ENCODE measurements at regions not wholly inside any gene's neighbourhood (a gene's known extent, or its start where the extent isn't known, plus 50 kb on each side); places are given as distances from the start of the nearest gene placed in this dataset.

DNA sequence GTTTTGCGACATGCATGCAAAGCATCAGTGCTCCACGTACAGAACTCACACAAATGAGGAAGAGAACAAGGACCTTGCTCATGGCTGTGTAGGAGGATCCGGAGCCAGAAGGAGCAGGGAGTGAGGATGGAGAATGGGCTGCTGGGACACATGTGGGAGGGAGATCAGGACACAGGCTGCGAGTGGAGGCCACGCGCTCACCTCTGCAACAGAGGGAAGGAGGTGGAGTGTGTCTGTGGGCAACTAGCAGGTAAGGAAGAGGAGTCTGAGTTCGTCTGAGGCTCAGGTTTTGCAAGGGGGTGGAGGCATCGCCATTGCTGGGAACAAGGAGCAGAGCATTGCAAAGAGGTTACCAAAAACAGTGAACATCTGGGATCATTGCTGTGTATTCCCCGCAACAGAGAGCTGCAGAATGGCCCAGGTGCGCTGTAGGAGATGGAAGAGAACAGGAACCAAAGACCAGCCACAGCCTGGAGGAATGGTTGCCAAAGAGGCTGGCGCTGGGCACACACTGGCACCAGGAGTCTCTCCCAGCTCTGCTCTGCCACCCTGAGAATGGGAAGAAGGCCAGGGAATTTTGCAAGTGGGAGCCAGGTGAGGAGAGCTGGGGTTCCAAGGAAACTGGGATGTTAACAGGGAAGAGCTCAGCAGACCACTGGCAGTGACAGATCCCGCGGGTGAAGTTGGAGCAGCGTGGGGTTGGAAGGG is 90.0 kb upstream of the RPS6KA2 start:
- H4K20me1 ChIP-seq (ENCODE audit: control insufficient read depth, insufficient read depth, low read length, poor library complexity, severe bottlenecking) = no peaks in the 10 kb centered on the region
- no peaks in the 10 kb centered on the region for H3K27me3 ChIP-seq (replicated peaks in 1 of 4; ENCODE audit: control extremely low read depth in 1 of 4, control insufficient read depth in 3 of 4, insufficient read depth in 4 of 4, low read length in 3 of 4)
- Mint-ChIP-seq H3K4me1 (no peaks in the 10 kb centered on the region), H3K27me3 (peaks cover 4% of the 10 kb centered on the region), H3K27ac (no peak overlapping the region), H3K9me3 (ENCODE audit: insufficient read depth) (no peaks in the 10 kb centered on the region), H3K4me3 (no peak overlapping the region)
- DNase-seq = no peak
- no peaks in the 10 kb centered on the region for H3K4me1 ChIP-seq (ENCODE audit: control insufficient read depth in 2 of 2, insufficient read depth in 2 of 2, low read length in 2 of 2)
- intact Hi-C loops (cut with micrococcal nuclease) = no loop called here
- TF ChIP-seq EZH2 (IDR thresholded peaks at IDR 0.05; ENCODE audit: borderline replicate concordance, insufficient read depth, low read depth, low read length, poor library complexity, severe bottlenecking) = no peak
- TF ChIP-seq, protein P1, sequence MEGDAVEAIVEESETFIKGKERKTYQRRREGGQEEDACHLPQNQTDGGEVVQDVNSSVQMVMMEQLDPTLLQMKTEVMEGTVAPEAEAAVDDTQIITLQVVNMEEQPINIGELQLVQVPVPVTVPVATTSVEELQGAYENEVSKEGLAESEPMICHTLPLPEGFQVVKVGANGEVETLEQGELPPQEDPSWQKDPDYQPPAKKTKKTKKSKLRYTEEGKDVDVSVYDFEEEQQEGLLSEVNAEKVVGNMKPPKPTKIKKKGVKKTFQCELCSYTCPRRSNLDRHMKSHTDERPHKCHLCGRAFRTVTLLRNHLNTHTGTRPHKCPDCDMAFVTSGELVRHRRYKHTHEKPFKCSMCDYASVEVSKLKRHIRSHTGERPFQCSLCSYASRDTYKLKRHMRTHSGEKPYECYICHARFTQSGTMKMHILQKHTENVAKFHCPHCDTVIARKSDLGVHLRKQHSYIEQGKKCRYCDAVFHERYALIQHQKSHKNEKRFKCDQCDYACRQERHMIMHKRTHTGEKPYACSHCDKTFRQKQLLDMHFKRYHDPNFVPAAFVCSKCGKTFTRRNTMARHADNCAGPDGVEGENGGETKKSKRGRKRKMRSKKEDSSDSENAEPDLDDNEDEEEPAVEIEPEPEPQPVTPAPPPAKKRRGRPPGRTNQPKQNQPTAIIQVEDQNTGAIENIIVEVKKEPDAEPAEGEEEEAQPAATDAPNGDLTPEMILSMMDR (IDR thresholded peaks at IDR 0.05) = no peak
- H3K4me2 ChIP-seq (replicated peaks; ENCODE audit: low read depth, low read length, poor library complexity, severe bottlenecking) = no peak overlapping the region
- ChIA-PET CTCF (no interaction called here), POLR2A (no interaction called here)
- 96% methylated on average over 14 of the region's 14 CpGs for WGBS (ENCODE audit: insufficient coverage)
- no peaks in the 10 kb centered on the region for H3K36me3 ChIP-seq (replicated peaks in 1 of 2; ENCODE audit: control extremely low read depth in 1 of 2, control insufficient read depth in 1 of 2, extremely low read depth in 1 of 2, insufficient read depth in 2 of 2, low read length in 1 of 2)
- ATAC-seq (ENCODE audit: low read depth) = no peak
- H3K27ac ChIP-seq (ENCODE audit: low read length in 2 of 2) = no peak overlapping the region
- H3K4me3 ChIP-seq (ENCODE audit: control extremely low read depth in 1 of 5, extremely low read depth in 1 of 5, insufficient read depth in 1 of 5, low read depth in 2 of 5, low read length in 4 of 5) = no peak overlapping the region
- peaks cover 0 to 7% (median 0%) of the 10 kb centered on the region in 3 donors for H3K9me3 ChIP-seq (ENCODE audit: control extremely low read depth in 1 of 3, control insufficient read depth in 2 of 3, insufficient read depth in 1 of 3, low read length in 2 of 3)
- no peak overlapping the region for H3K9ac ChIP-seq (ENCODE audit: low read length)
- H2AFZ ChIP-seq (ENCODE audit: insufficient read depth, low read depth, low read length, poor library complexity, severe bottlenecking) = no peak overlapping the region
- no peaks in the 10 kb centered on the region for H3K79me2 ChIP-seq (ENCODE audit: control insufficient read depth, insufficient read depth, low read length)

DNA sequence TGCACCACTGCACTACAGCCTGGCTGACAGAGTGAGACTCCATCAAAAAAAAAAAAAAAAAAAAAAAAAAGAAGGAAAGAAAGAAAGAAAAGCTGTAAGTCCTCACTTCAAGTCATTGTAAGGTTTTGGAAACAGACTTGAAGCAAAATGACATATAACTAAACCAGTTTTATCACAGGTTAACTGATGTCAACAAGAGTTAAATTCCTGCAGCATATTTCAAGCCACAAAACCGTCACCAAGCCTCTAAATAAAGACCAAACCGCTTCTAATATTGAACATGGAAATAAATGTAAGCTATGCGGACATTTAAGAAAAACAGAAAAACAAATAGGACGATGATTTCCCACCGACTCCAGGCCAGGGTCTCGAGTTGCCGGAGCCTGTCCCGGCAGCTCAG is 88.9 kb upstream of the RPS6KA2 start:
- Mint-ChIP-seq H3K4me1 (no peaks in the 10 kb centered on the region), H3K4me3 (no peak overlapping the region), H3K9me3 (ENCODE audit: insufficient read depth) (peaks cover 4% of the 10 kb centered on the region), H3K27ac (no peak overlapping the region), H3K27me3 (peaks cover 2% of the 10 kb centered on the region)
- no peak overlapping the region for H3K4me2 ChIP-seq (replicated peaks; ENCODE audit: low read depth, low read length, poor library complexity, severe bottlenecking)
- intact Hi-C loops (cut with micrococcal nuclease) = no loop called here
- no peak overlapping the region for H3K27ac ChIP-seq (ENCODE audit: low read length in 2 of 2)
- H2AFZ ChIP-seq (ENCODE audit: insufficient read depth, low read depth, low read length, poor library complexity, severe bottlenecking) = no peak overlapping the region
- H3K79me2 ChIP-seq (ENCODE audit: control insufficient read depth, insufficient read depth, low read length) = no peaks in the 10 kb centered on the region
- H3K27me3 ChIP-seq (replicated peaks in 1 of 4; ENCODE audit: control extremely low read depth in 1 of 4, control insufficient read depth in 3 of 4, insufficient read depth in 4 of 4, low read length in 3 of 4) = no peaks in the 10 kb centered on the region
- no peaks in the 10 kb centered on the region for H3K4me1 ChIP-seq (ENCODE audit: control insufficient read depth in 2 of 2, insufficient read depth in 2 of 2, low read length in 2 of 2)
- peaks cover 0 to 14% (median 9%) of the 10 kb centered on the region in 3 donors for H3K9me3 ChIP-seq (ENCODE audit: control extremely low read depth in 1 of 3, control insufficient read depth in 2 of 3, insufficient read depth in 1 of 3, low read length in 2 of 3)
- H3K9ac ChIP-seq (ENCODE audit: low read length) = no peak overlapping the region
- ChIA-PET POLR2A (no interaction called here), CTCF (no interaction called here)
- DNase-seq (no peak), ATAC-seq (ENCODE audit: low read depth) (no peak)
- no peak overlapping the region for H3K4me3 ChIP-seq (ENCODE audit: control extremely low read depth in 1 of 5, extremely low read depth in 1 of 5, insufficient read depth in 1 of 5, low read depth in 2 of 5, low read length in 4 of 5)
- TF ChIP-seq, protein P1 (IDR thresholded peaks at IDR 0.05) = no peak
- no peak for TF ChIP-seq EZH2 (IDR thresholded peaks at IDR 0.05; ENCODE audit: borderline replicate concordance, insufficient read depth, low read depth, low read length, poor library complexity, severe bottlenecking)
- no peaks in the 10 kb centered on the region for H4K20me1 ChIP-seq (ENCODE audit: control insufficient read depth, insufficient read depth, low read length, poor library complexity, severe bottlenecking)
- H3K36me3 ChIP-seq (replicated peaks in 1 of 2; ENCODE audit: control extremely low read depth in 1 of 2, control insufficient read depth in 1 of 2, extremely low read depth in 1 of 2, insufficient read depth in 2 of 2, low read length in 1 of 2) = no peaks in the 10 kb centered on the region
- 77% methylated on average over 6 of the region's 8 CpGs for WGBS (ENCODE audit: insufficient coverage)

All from B cell (primary cell).